ENCODE measurements at regions not wholly inside any gene's neighbourhood (a gene's known extent, or its start where the extent isn't known, plus 50 kb on each side); places are given as distances from the start of the nearest gene placed in this dataset.
"Not testable (repeated sequence)": the region's sequence is repeated elsewhere in the genome, so short reads cannot be mapped to it uniquely, and the experiment has no call there.

GRCh38 chr2:123717636-123718334, 307.3 kb upstream of the CNTNAP5 start:
- no peak for DNase-seq (ENCODE audit: low read depth)

- DNase-seq (ENCODE audit: low read depth) = no peak
These were observed 304.3 kb upstream of the CNTNAP5 start for GRCh38 chr2:123720760-123721159.

- DNase-seq (ENCODE audit: low read depth) = no peak
These were observed 301.4 kb upstream of the CNTNAP5 start for GRCh38 chr2:123723706-123724105.

- DNase-seq (ENCODE audit: low read depth) = no peak
These were observed 292.5 kb upstream of the CNTNAP5 start for GRCh38 chr2:123732563-123732962.

- DNase-seq (ENCODE audit: low read depth) = no peak
These were observed 287.7 kb upstream of the CNTNAP5 start for GRCh38 chr2:123737371-123737770.

- DNase-seq (ENCODE audit: low read depth) = no peak
These were observed 286.4 kb upstream of the CNTNAP5 start for GRCh38 chr2:123738643-123739042.

- DNase-seq (ENCODE audit: low read depth) = no peak
These were observed 279.1 kb upstream of the CNTNAP5 start for GRCh38 chr2:123746006-123746405.

GRCh38 chr2:123747326-123747725, 277.8 kb upstream of the CNTNAP5 start:
- no peak for DNase-seq (ENCODE audit: low read depth)

- DNase-seq (ENCODE audit: low read depth) = no peak
These were observed 262.9 kb upstream of the CNTNAP5 start for GRCh38 chr2:123762221-123762620.

GRCh38 chr2:123768233-123768632, 256.9 kb upstream of the CNTNAP5 start:
- DNase-seq (ENCODE audit: low read depth) = no peak

- DNase-seq (ENCODE audit: low read depth) = no peak
These were observed 256.1 kb upstream of the CNTNAP5 start for GRCh38 chr2:123769001-123769400.

GRCh38 chr2:123770996-123771720, 253.9 kb upstream of the CNTNAP5 start:
- no peak for DNase-seq (ENCODE audit: low read depth)

- DNase-seq (ENCODE audit: low read depth) = no peak
These were observed 253.0 kb upstream of the CNTNAP5 start for GRCh38 chr2:123771928-123772632.

- DNase-seq (ENCODE audit: low read depth) = no peak
These were observed 248.0 kb upstream of the CNTNAP5 start for GRCh38 chr2:123777116-123777515.

- DNase-seq (ENCODE audit: low read depth) = no peak
These were observed 241.9 kb upstream of the CNTNAP5 start for GRCh38 chr2:123783164-123783563.

- DNase-seq (ENCODE audit: low read depth) = no peak
These were observed 239.8 kb upstream of the CNTNAP5 start for GRCh38 chr2:123785332-123785731.

GRCh38 chr2:123791207-123791606, 233.9 kb upstream of the CNTNAP5 start:
- no peak for DNase-seq (ENCODE audit: low read depth)

GRCh38 chr2:123791684-123792083, 233.4 kb upstream of the CNTNAP5 start:
- DNase-seq (ENCODE audit: low read depth) = no peak

GRCh38 chr2:123804126-123804525, 221.0 kb upstream of the CNTNAP5 start:
- DNase-seq (ENCODE audit: low read depth) = not testable (repeated sequence)

- DNase-seq (ENCODE audit: low read depth) = not testable (repeated sequence)
These were observed 219.3 kb upstream of the CNTNAP5 start for GRCh38 chr2:123805746-123806145.

- DNase-seq (ENCODE audit: low read depth) = no peak
These were observed 216.8 kb upstream of the CNTNAP5 start for GRCh38 chr2:123808243-123808642.

GRCh38 chr2:123811846-123812245, 213.2 kb upstream of the CNTNAP5 start:
- no peak for DNase-seq (ENCODE audit: low read depth)

GRCh38 chr2:123816203-123816602, 208.9 kb upstream of the CNTNAP5 start:
- no peak for DNase-seq (ENCODE audit: low read depth)

All from Daoy (cell line).